GM23338 (cell line): ENCODE measurements at regions not wholly inside any gene's neighbourhood (a gene's known extent, or its start where the extent isn't known, plus 50 kb on each side); places are given as distances from the start of the nearest gene placed in this dataset.

Source experiments
- EZH2 ChIP-seq: fragments of 200-600 bp; sonication (generic); IDR thresholded peaks from one replicate; pipeline ENCODE4 v1.8.0; 2017; ENCODE audit warnings: antibody characterized with exemption, mild to moderate bottlenecking, low read depth; ENCODE audit not compliant: unreplicated experiment
- POLR2AphosphoS5 ChIP-seq: IDR thresholded peaks from 2 replicates; pipeline ENCODE4 v1.6.1; 2016; ENCODE audit warnings: antibody characterized with exemption, low read depth
- TF ChIP-seq, protein P1 (sequence below), 2 experiments: fragments of 200-600 bp in 1 of 2; sonication (generic) in 1 of 2; conservative IDR thresholded peaks; 2 replicates each; pipeline versions ENCODE4 v1.5.1 to v1.6.1; 2016 to 2017; ENCODE audit warnings: antibody characterized with exemption in 2 of 2, low read depth in 2 of 2, mild to moderate bottlenecking in 2 of 2, moderate library complexity in 1 of 2

DNA sequence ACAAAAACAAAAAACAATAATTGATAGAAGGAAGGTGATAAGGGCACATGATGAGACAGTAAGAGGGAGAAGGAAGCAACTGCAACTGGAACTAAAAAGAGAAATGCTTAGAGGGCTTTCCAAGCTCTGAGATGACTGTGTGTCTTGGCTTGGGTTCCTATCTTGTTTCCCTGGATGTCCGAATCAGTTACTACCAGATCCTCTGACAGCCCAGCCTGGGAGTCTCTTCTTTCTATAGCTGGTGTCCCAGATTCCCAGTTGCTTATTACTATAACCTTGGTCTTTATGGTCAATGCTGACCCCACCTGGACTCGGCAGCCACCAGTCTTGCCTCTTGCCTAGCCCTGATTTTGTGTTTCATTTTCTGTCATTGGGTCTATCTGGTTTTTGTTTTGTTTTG is 116.4 kb downstream of the RFC3 start:
- TF ChIP-seq, protein P1, sequence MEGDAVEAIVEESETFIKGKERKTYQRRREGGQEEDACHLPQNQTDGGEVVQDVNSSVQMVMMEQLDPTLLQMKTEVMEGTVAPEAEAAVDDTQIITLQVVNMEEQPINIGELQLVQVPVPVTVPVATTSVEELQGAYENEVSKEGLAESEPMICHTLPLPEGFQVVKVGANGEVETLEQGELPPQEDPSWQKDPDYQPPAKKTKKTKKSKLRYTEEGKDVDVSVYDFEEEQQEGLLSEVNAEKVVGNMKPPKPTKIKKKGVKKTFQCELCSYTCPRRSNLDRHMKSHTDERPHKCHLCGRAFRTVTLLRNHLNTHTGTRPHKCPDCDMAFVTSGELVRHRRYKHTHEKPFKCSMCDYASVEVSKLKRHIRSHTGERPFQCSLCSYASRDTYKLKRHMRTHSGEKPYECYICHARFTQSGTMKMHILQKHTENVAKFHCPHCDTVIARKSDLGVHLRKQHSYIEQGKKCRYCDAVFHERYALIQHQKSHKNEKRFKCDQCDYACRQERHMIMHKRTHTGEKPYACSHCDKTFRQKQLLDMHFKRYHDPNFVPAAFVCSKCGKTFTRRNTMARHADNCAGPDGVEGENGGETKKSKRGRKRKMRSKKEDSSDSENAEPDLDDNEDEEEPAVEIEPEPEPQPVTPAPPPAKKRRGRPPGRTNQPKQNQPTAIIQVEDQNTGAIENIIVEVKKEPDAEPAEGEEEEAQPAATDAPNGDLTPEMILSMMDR (conservative IDR thresholded peaks at IDR 0.05; ENCODE audit: low read depth in 2 of 2) = no peak
- TF ChIP-seq EZH2 (no peak), POLR2AphosphoS5 (no peak)
